HepG2 (cell line): ENCODE measurements at regions not wholly inside any gene's neighbourhood (a gene's known extent, or its start where the extent isn't known, plus 50 kb on each side); places are given as distances from the start of the nearest gene placed in this dataset.

Source experiments
- ATAC-seq: fragments of 200-7000 bp; cut with Tn5 transposase; 3 replicates; pipeline ENCODE4 v1.9.1; 2020; ENCODE audit warnings: mild to moderate bottlenecking, moderate library complexity
- BruUV-seq: library from RNA; stranded (reverse); fragments of 400-500 nt; replicated peaks from 2 replicates; lab custom pipeline; 2021; lab: Mats Ljungman, UMichigan
- CTCF ChIA-PET: fragments of 300-600 bp; formaldehyde crosslinking; extraction: SDS; loops from one replicate; lab custom pipeline; 2021; ENCODE audit warnings: low total read pairs, inconsistent platforms, low intra/inter-chr PET ratio; lab: Yijun Ruan, JAX
- POLR2A ChIA-PET: fragments of 350-600 bp; sonication (Branson Sonifier 250); formaldehyde crosslinking; loops from one replicate; lab custom pipeline; 2020; ENCODE audit warnings: antibody characterized with exemption, inconsistent platforms; lab: Yijun Ruan, JAX
- DNase-seq: peaks from one replicate; pipeline ENCODE4 v3.0.0-alpha.2; 2015; ENCODE audit warnings: low spot score
- FAIRE-seq: peaks from 3 replicates; lab custom pipeline; 2011; peaks lifted over from hg19 to GRCh38; lab: Jason Lieb, UNC
- H2AFZ ChIP-seq: one replicate; pipeline ENCODE4 v1.6.1; 2011; ENCODE audit warnings: low read length, inconsistent platforms
- H3K27ac ChIP-seq: fragments of 300-600 bp; 3 replicates; pipeline ENCODE4 v1.8.0; 2011; ENCODE audit warnings: mixed run types, mild to moderate bottlenecking, mixed read lengths, low read length, inconsistent platforms; ENCODE audit not compliant: insufficient read depth; ENCODE audit errors: extremely low read length
- H3K27me3 ChIP-seq, 2 experiments: fragments of 200-600 bp in 1 of 2; 2 replicates in 1 of 2; 3 replicates in 1 of 2; pipeline versions ENCODE4 v1.6.0 to v1.8.0; 2011; ENCODE audit warnings: low read length in 2 of 2, mild to moderate bottlenecking in 2 of 2, moderate library complexity in 2 of 2, inconsistent platforms in 1 of 2; ENCODE audit not compliant: insufficient read depth in 2 of 2, control insufficient read depth in 1 of 2
- H3K36me3 ChIP-seq, 2 experiments: fragments of 200-600 bp in 1 of 2; replicated peaks in 1 of 2; 2 replicates in 1 of 2; 3 replicates in 1 of 2; pipeline versions ENCODE4 v1.5.1 to v1.8.0; 2011; ENCODE audit warnings: low read length in 2 of 2, inconsistent platforms in 1 of 2; ENCODE audit not compliant: insufficient read depth in 2 of 2, control insufficient read depth in 1 of 2
- H3K4me1 ChIP-seq: 2 replicates; pipeline ENCODE4 v1.5.1; 2012; ENCODE audit warnings: low read length, inconsistent platforms; ENCODE audit not compliant: insufficient read depth
- H3K4me2 ChIP-seq: 2 replicates; pipeline ENCODE4 v1.6.0; 2011; ENCODE audit warnings: low read depth, low read length, inconsistent platforms
- H3K4me3 ChIP-seq, 3 experiments: fragments of 200-600 bp in 1 of 3; sonication (generic), shearing (Covaris generic) in 1 of 3; replicated peaks in 1 of 3; 2 replicates each; pipeline ENCODE4 v1.5.1; 2011 to 2016; ENCODE audit warnings: low read length in 3 of 3, inconsistent platforms in 2 of 3, low read depth in 2 of 3, mild to moderate bottlenecking in 2 of 3, control low read depth in 1 of 3, mixed read lengths in 1 of 3; ENCODE audit not compliant: insufficient read depth in 1 of 3
- H3K79me2 ChIP-seq: one replicate; pipeline ENCODE4 v1.6.1; 2011; ENCODE audit warnings: low read length, inconsistent platforms; ENCODE audit not compliant: insufficient read depth
- H3K9ac ChIP-seq: 2 replicates; pipeline ENCODE4 v1.6.0; 2011; ENCODE audit warnings: mild to moderate bottlenecking, low read depth, low read length, inconsistent platforms; ENCODE audit not compliant: insufficient read depth
- H3K9me3 ChIP-seq: 2 replicates; pipeline ENCODE4 v1.5.1; 2012; ENCODE audit warnings: mild to moderate bottlenecking, low read length
- H4K20me1 ChIP-seq: 2 replicates; pipeline ENCODE4 v1.6.0; 2011; ENCODE audit warnings: inconsistent platforms, mild to moderate bottlenecking, low read length, moderate library complexity; ENCODE audit not compliant: insufficient read depth
- ELF1 ChIP-seq: sonication (generic); formaldehyde crosslinking; IDR thresholded peaks from 2 replicates; pipeline ENCODE4 v1.4.0; 2020; ENCODE audit warnings: missing genetic modification reagents
- GABPB1 ChIP-seq: IDR thresholded peaks from 2 replicates; pipeline ENCODE4 v1.6.1; 2016; ENCODE audit warnings: mild to moderate bottlenecking, missing genetic modification reagents, moderate library complexity, missing compliant biosample characterization
- JUN ChIP-seq: sonication (generic); formaldehyde crosslinking; IDR thresholded peaks from 2 replicates; pipeline ENCODE4 v1.4.0; 2020; ENCODE audit warnings: mild to moderate bottlenecking, missing genetic modification reagents
- MAX ChIP-seq: IDR thresholded peaks from 2 replicates; pipeline ENCODE4 v1.6.1; 2012; ENCODE audit warnings: inconsistent platforms
- SETDB1 ChIP-seq: sonication (generic); formaldehyde crosslinking; IDR thresholded peaks from 2 replicates; pipeline ENCODE4 v1.5.1; 2020; ENCODE audit warnings: missing genetic modification reagents, mild to moderate bottlenecking, borderline replicate concordance
- TAF15 ChIP-seq: fragments of 200-400 bp; formaldehyde crosslinking; IDR thresholded peaks from one replicate; pipeline ENCODE4 v1.6.1; 2018; ENCODE audit warnings: mild to moderate bottlenecking, low read depth, low read length; ENCODE audit not compliant: poor library complexity, severe bottlenecking
- ZNF17 ChIP-seq: sonication (generic); formaldehyde crosslinking; IDR thresholded peaks from 2 replicates; pipeline ENCODE4 v1.5.0; 2020; ENCODE audit warnings: mild to moderate bottlenecking, missing genetic modification reagents
- WGBS: methylation state at CpG from one replicate; pipeline ENCODE4 v1.1.6; 2017; ENCODE audit warnings: low lambda C conversion rate; 5-methylcytosine and 5-hydroxymethylcytosine counted together
- in situ Hi-C: cut with HindIII; loops from 2 replicates; pipeline ENCODE4 v1.10.0; 2017; ENCODE audit warnings: low pct_unique_long_range_greater_than_20kb; ENCODE audit not compliant: extremely low pct_ligation_motif_present
- intact Hi-C: fragments of 100-400 bp; cut with micrococcal nuclease; formaldehyde crosslinking; loops from one replicate; pipeline ENCODE4 v1.10.0; 2022; ENCODE audit not compliant: unreplicated experiment
- TF ChIP-seq, protein P1 (sequence below): sonication (generic); formaldehyde crosslinking; IDR thresholded peaks from 2 replicates; pipeline ENCODE4 v1.8.1; 2023; ENCODE audit warnings: mild to moderate bottlenecking, inconsistent platforms, moderate library complexity, missing genetic modification reagents, borderline replicate concordance
- TF ChIP-seq, protein P2 (sequence below): sonication (generic); formaldehyde crosslinking; IDR thresholded peaks from 2 replicates; pipeline ENCODE4 v1.5.1; 2020; ENCODE audit warnings: missing genetic modification reagents, mild to moderate bottlenecking, borderline replicate concordance
- TF ChIP-seq, protein P3 (sequence below): IDR thresholded peaks from 2 replicates; pipeline ENCODE4 v1.6.1; 2016; ENCODE audit warnings: missing compliant biosample characterization, missing genetic modification reagents, borderline replicate concordance
- TF ChIP-seq, protein P4 (sequence below): sonication (generic); formaldehyde crosslinking; IDR thresholded peaks from 2 replicates; pipeline ENCODE4 v1.5.1; 2020; ENCODE audit warnings: missing genetic modification reagents, mild to moderate bottlenecking, borderline replicate concordance

DNA sequence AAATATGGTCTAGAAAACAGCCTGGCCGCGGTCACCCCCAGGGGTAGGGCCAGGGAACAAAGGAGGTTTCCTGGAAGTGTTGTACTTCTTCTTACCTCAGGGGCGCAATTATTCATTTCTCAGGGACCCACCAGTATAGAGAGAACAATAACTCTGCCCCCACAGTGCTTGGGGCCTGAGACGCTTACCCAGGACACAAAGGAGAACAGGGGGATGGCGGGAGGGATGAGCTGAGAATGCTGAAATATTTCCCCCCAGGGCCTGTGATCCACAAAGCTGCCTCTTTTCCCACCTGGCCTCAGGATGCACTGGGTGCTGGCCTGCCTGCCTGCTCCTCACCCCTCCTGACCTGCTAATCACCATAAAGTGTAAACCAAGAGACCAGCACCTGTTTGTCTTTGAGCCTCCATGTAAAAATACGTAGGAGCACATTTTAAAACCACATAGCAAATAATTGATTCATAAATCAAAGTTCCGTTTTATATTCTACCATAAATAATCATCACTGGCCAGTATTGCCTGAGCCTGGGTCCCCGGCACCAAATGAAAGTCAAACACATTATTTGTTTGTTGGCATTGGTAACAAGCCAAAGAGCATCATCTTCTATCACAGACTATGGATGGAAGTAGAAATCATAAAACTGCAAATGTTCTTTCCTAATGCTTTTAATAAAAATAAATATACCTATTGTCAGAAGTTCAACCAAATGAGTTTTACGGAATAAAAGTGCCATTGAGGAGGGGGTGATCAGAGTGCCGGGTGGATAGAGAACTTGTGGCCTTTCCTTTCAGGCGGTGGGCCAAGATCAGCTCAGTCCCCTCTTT lies 67.3 kb upstream of the RMDN2 start:
- Histone ChIP-seq H3K4me2 (no peak overlapping the region), H3K79me2 (no peaks in the 10 kb centered on the region), H3K9ac (no peak overlapping the region), H4K20me1 (no peaks in the 10 kb centered on the region), H3K4me1 (no peaks in the 10 kb centered on the region), H3K27ac (no peak overlapping the region), H3K4me3 (no peak overlapping the region), H3K27me3 (peaks cover 2 to 19% of the 10 kb centered on the region in 2 experiments; a peak in 3 of 5 replicates), H3K9me3 (no peaks in the 10 kb centered on the region), H2AFZ (no peak overlapping the region), H3K36me3 (no peaks in the 10 kb centered on the region)
- no peak for FAIRE-seq
- no peak for ATAC-seq
- CTCF ChIA-PET: no interaction called here
- POLR2A ChIA-PET: no interaction called here
- TF ChIP-seq GABPB1 (CRISPR knock-in tag) (no peak), ELF1 (CRISPR knock-in tag) (no peak)
- in situ Hi-C loops (no loop called here), intact Hi-C loops (no loop called here)
- DNase-seq: no peak
- WGBS: 25% methylated on average over 11 of the region's 11 CpGs
- BruUV-seq: no TSS peak

GRCh38 chr2:37858400-37858711 lies 66.7 kb upstream of the RMDN2 start:
- CTCF ChIA-PET: no interaction called here
- no peak for DNase-seq
- TF ChIP-seq, protein P1, sequence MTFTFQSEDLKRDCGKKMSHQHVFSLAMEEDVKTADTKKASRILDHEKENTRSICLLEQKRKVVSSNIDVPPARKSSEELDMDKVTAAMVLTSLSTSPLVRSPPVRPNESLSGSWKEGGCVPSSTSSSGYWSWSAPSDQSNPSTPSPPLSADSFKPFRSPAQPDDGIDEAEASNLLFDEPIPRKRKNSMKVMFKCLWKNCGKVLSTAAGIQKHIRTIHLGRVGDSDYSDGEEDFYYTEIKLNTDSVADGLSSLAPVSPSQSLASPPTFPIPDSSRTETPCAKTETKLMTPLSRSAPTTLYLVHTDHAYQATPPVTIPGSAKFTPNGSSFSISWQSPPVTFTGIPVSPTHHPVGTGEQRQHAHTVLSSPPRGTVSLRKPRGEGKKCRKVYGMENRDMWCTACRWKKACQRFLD (CRISPR knock-in tag): no peak
- TF ChIP-seq MAX (no peak), ZNF17 (CRISPR knock-in tag) (no peak), SETDB1 (CRISPR knock-in tag) (no peak), TAF15 (no peak), JUN (CRISPR knock-in tag) (no peak)
- TF ChIP-seq, protein P2, sequence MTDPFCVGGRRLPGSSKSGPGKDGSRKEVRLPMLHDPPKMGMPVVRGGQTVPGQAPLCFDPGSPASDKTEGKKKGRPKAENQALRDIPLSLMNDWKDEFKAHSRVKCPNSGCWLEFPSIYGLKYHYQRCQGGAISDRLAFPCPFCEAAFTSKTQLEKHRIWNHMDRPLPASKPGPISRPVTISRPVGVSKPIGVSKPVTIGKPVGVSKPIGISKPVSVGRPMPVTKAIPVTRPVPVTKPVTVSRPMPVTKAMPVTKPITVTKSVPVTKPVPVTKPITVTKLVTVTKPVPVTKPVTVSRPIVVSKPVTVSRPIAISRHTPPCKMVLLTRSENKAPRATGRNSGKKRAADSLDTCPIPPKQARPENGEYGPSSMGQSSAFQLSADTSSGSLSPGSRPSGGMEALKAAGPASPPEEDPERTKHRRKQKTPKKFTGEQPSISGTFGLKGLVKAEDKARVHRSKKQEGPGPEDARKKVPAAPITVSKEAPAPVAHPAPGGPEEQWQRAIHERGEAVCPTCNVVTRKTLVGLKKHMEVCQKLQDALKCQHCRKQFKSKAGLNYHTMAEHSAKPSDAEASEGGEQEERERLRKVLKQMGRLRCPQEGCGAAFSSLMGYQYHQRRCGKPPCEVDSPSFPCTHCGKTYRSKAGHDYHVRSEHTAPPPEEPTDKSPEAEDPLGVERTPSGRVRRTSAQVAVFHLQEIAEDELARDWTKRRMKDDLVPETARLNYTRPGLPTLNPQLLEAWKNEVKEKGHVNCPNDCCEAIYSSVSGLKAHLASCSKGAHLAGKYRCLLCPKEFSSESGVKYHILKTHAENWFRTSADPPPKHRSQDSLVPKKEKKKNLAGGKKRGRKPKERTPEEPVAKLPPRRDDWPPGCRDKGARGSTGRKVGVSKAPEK (CRISPR knock-in tag): no peak
- TF ChIP-seq, protein P3, sequence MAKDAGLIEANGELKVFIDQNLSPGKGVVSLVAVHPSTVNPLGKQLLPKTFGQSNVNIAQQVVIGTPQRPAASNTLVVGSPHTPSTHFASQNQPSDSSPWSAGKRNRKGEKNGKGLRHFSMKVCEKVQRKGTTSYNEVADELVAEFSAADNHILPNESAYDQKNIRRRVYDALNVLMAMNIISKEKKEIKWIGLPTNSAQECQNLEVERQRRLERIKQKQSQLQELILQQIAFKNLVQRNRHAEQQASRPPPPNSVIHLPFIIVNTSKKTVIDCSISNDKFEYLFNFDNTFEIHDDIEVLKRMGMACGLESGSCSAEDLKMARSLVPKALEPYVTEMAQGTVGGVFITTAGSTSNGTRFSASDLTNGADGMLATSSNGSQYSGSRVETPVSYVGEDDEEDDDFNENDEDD (CRISPR knock-in tag): no peak
- TF ChIP-seq, protein P4, sequence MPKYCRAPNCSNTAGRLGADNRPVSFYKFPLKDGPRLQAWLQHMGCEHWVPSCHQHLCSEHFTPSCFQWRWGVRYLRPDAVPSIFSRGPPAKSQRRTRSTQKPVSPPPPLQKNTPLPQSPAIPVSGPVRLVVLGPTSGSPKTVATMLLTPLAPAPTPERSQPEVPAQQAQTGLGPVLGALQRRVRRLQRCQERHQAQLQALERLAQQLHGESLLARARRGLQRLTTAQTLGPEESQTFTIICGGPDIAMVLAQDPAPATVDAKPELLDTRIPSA: no peak

More at GRCh38 chr2:37858400-37858711, 66.7 kb upstream of the RMDN2 start:
- no peaks in the 10 kb centered on the region for H3K4me1 ChIP-seq
- no peaks in the 10 kb centered on the region for H3K36me3 ChIP-seq
- H2AFZ ChIP-seq: no peak overlapping the region
- no peaks in the 10 kb centered on the region for H4K20me1 ChIP-seq
- no peak overlapping the region for H3K4me3 ChIP-seq
- POLR2A ChIA-PET: no interaction called here
- no peak overlapping the region for H3K27ac ChIP-seq
- BruUV-seq: no TSS peak
- H3K9me3 ChIP-seq: no peaks in the 10 kb centered on the region
- H3K9ac ChIP-seq: no peak overlapping the region
- in situ Hi-C loops: no loop called here
- intact Hi-C loops: no loop called here
- peaks cover 2 to 19% of the 10 kb centered on the region in 2 experiments; a peak in 3 of 5 replicates for H3K27me3 ChIP-seq
- 0% methylated on average over 1 of the region's 2 CpGs for WGBS
- H3K4me2 ChIP-seq: no peak overlapping the region
- no peaks in the 10 kb centered on the region for H3K79me2 ChIP-seq
- FAIRE-seq: no peak
- no peak for ATAC-seq
